ENCODE measurements at regions not wholly inside any gene's neighbourhood (a gene's known extent, or its start where the extent isn't known, plus 50 kb on each side); places are given as distances from the start of the nearest gene placed in this dataset.

GRCh38 chr4:176889776-176890175 is 97.1 kb upstream of the VEGFC start:
- no peaks in the 10 kb centered on the region for H3K4me1 ChIP-seq (ENCODE audit: insufficient read depth, low read length, poor library complexity, severe bottlenecking)

GRCh38 chr4:176894498-176894897 is 101.8 kb upstream of the VEGFC start:
- intact Hi-C loops (cut with micrococcal nuclease; ENCODE audit: unreplicated experiment) = no loop called here
- H2AFZ ChIP-seq (ENCODE audit: low read length) = no peak overlapping the region
- POLR2A ChIA-PET = no interaction called here
- no peaks in the 10 kb centered on the region for H3K36me3 ChIP-seq (ENCODE audit: insufficient read depth, low read length)
- BruUV-seq (replicated peaks) = no TSS peak
- CTCF ChIA-PET (ENCODE audit: unreplicated experiment) = no interaction called here
- no peak overlapping the region for H3K27ac ChIP-seq (ENCODE audit: low read depth, low read length, poor library complexity, severe bottlenecking)
- no peaks in the 10 kb centered on the region for H3K9me3 ChIP-seq (ENCODE audit: low read length)
- no peak overlapping the region for H3K4me2 ChIP-seq (ENCODE audit: low read length)
- no peak overlapping the region for H3K4me3 ChIP-seq (ENCODE audit: low read depth, low read length, poor library complexity, severe bottlenecking)
- H3K79me2 ChIP-seq (ENCODE audit: insufficient read depth, low read depth, low read length) = no peaks in the 10 kb centered on the region
- H3K9me2 ChIP-seq (ENCODE audit: insufficient read depth, low read length) = no peaks in the 10 kb centered on the region
- no peak for TF ChIP-seq CTCF (conservative IDR thresholded peaks at IDR 0.05; ENCODE audit: low read length)
- no peak for TF ChIP-seq EZH2phosphoT487 (IDR thresholded peaks at IDR 0.05; ENCODE audit: borderline replicate concordance, low read depth, low read length)
- H3K4me1 ChIP-seq (ENCODE audit: insufficient read depth, low read length, poor library complexity, severe bottlenecking) = no peaks in the 10 kb centered on the region
- no peak for DNase-seq (ENCODE audit: low spot score)
- no peaks in the 10 kb centered on the region for H4K20me1 ChIP-seq (ENCODE audit: insufficient read depth, low read length)

More at GRCh38 chr4:176889776-176890175, 97.1 kb upstream of the VEGFC start:
- DNase-seq (ENCODE audit: low spot score) = no peak
- Histone ChIP-seq H3K9me2 (ENCODE audit: insufficient read depth, low read length) (no peaks in the 10 kb centered on the region), H3K4me2 (ENCODE audit: low read length) (no peak overlapping the region), H2AFZ (ENCODE audit: low read length) (no peak overlapping the region), H3K27ac (ENCODE audit: low read depth, low read length, poor library complexity, severe bottlenecking) (no peak overlapping the region), H3K9me3 (ENCODE audit: low read length) (no peaks in the 10 kb centered on the region), H4K20me1 (ENCODE audit: insufficient read depth, low read length) (no peaks in the 10 kb centered on the region), H3K79me2 (ENCODE audit: insufficient read depth, low read depth, low read length) (no peaks in the 10 kb centered on the region), H3K4me3 (ENCODE audit: low read depth, low read length, poor library complexity, severe bottlenecking) (no peak overlapping the region), H3K36me3 (ENCODE audit: insufficient read depth, low read length) (no peaks in the 10 kb centered on the region)
- POLR2A ChIA-PET = no interaction called here
- CTCF ChIA-PET (ENCODE audit: unreplicated experiment) = no interaction called here
- TF ChIP-seq CTCF (conservative IDR thresholded peaks at IDR 0.05; ENCODE audit: low read length) (no peak), EZH2phosphoT487 (IDR thresholded peaks at IDR 0.05; ENCODE audit: borderline replicate concordance, low read depth, low read length) (no peak)
- no TSS peak for BruUV-seq (replicated peaks)
- intact Hi-C loops (cut with micrococcal nuclease; ENCODE audit: unreplicated experiment) = no loop called here

GRCh38 chr4:176896211-176896610 is 103.5 kb upstream of the VEGFC start:
- no peak overlapping the region for H2AFZ ChIP-seq (ENCODE audit: low read length)
- DNase-seq (ENCODE audit: low spot score) = no peak
- H3K9me3 ChIP-seq (ENCODE audit: low read length) = no peaks in the 10 kb centered on the region
- POLR2A ChIA-PET = no interaction called here
- CTCF ChIA-PET (ENCODE audit: unreplicated experiment) = no interaction called here
- no peaks in the 10 kb centered on the region for H4K20me1 ChIP-seq (ENCODE audit: insufficient read depth, low read length)
- intact Hi-C loops (cut with micrococcal nuclease; ENCODE audit: unreplicated experiment) = no loop called here
- H3K9me2 ChIP-seq (ENCODE audit: insufficient read depth, low read length) = no peaks in the 10 kb centered on the region
- no peaks in the 10 kb centered on the region for H3K4me1 ChIP-seq (ENCODE audit: insufficient read depth, low read length, poor library complexity, severe bottlenecking)
- no peaks in the 10 kb centered on the region for H3K79me2 ChIP-seq (ENCODE audit: insufficient read depth, low read depth, low read length)
- TF ChIP-seq CTCF (conservative IDR thresholded peaks at IDR 0.05; ENCODE audit: low read length) = no peak
- no peak for TF ChIP-seq EZH2phosphoT487 (IDR thresholded peaks at IDR 0.05; ENCODE audit: borderline replicate concordance, low read depth, low read length)
- H3K36me3 ChIP-seq (ENCODE audit: insufficient read depth, low read length) = no peaks in the 10 kb centered on the region
- BruUV-seq (replicated peaks) = no TSS peak
- no peak overlapping the region for H3K4me3 ChIP-seq (ENCODE audit: low read depth, low read length, poor library complexity, severe bottlenecking)
- no peak overlapping the region for H3K4me2 ChIP-seq (ENCODE audit: low read length)
- no peak overlapping the region for H3K27ac ChIP-seq (ENCODE audit: low read depth, low read length, poor library complexity, severe bottlenecking)
